ENCODE measurements at regions not wholly inside any gene's neighbourhood (a gene's known extent, or its start where the extent isn't known, plus 50 kb on each side); places are given as distances from the start of the nearest gene placed in this dataset.

GRCh38 chr13:104422668-104423067, 1356.5 kb upstream of the SLC10A2 start:
- TF ChIP-seq CTCF (IDR thresholded peaks at IDR 0.05; ENCODE audit: low read depth, low read length) (no peak), EZH2phosphoT487 (IDR thresholded peaks at IDR 0.05; ENCODE audit: low read depth) (no peak)

Data from OCI-LY3 (cell line).